KMS-11 (cell line): ENCODE measurements at regions not wholly inside any gene's neighbourhood (a gene's known extent, or its start where the extent isn't known, plus 50 kb on each side); places are given as distances from the start of the nearest gene placed in this dataset.

Source experiments
- H2AFZ ChIP-seq: fragments of 200-600 bp; sonication (generic); 2 replicates; pipeline ENCODE4 v1.6.1; 2016; ENCODE audit warnings: antibody characterized with exemption, mixed run types, low read depth
- H3K27ac ChIP-seq: fragments of 200-600 bp; sonication (generic); 2 replicates; pipeline ENCODE4 v1.6.1; 2016; ENCODE audit warnings: mild to moderate bottlenecking, mixed run types
- H3K27me3 ChIP-seq: fragments of 200-600 bp; sonication (generic); 2 replicates; pipeline ENCODE4 v1.6.1; 2017; ENCODE audit warnings: mild to moderate bottlenecking, low read depth, mixed run types, moderate library complexity; ENCODE audit not compliant: insufficient read depth
- H3K36me3 ChIP-seq: fragments of 200-600 bp; sonication (generic); 2 replicates; pipeline ENCODE4 v1.6.1; 2017; ENCODE audit warnings: mild to moderate bottlenecking, mixed run types; ENCODE audit not compliant: insufficient read depth
- H3K4me1 ChIP-seq: fragments of 200-600 bp; sonication (generic); 2 replicates; pipeline ENCODE4 v1.6.1; 2016; ENCODE audit warnings: mild to moderate bottlenecking, low read depth, mixed run types; ENCODE audit not compliant: poor library complexity, severe bottlenecking
- H3K4me2 ChIP-seq: fragments of 200-600 bp; sonication (generic); 2 replicates; pipeline ENCODE4 v1.7.0; 2016; ENCODE audit warnings: mild to moderate bottlenecking, mixed run types
- H3K4me3 ChIP-seq: fragments of 200-600 bp; sonication (generic); IDR thresholded peaks from 2 replicates; pipeline ENCODE4 v1.6.1; 2017; ENCODE audit warnings: low read depth, low read length, mixed read lengths; ENCODE audit not compliant: insufficient read depth
- H3K79me2 ChIP-seq: fragments of 200-600 bp; sonication (generic); 2 replicates; pipeline ENCODE4 v1.6.1; 2016; ENCODE audit warnings: low read depth, mixed run types; ENCODE audit not compliant: insufficient read depth
- H3K9ac ChIP-seq: fragments of 200-600 bp; sonication (generic); 2 replicates; pipeline ENCODE4 v1.6.1; 2016; ENCODE audit warnings: mild to moderate bottlenecking, mixed run types
- H4K20me1 ChIP-seq: fragments of 200-600 bp; sonication (generic); 2 replicates; pipeline ENCODE4 v1.6.1; 2016; ENCODE audit warnings: mild to moderate bottlenecking, mixed run types; ENCODE audit not compliant: insufficient read depth
- TF ChIP-seq, protein P1 (sequence below): fragments of 200-600 bp; sonication (generic); conservative IDR thresholded peaks from 2 replicates; pipeline ENCODE4 v1.6.1; 2017; ENCODE audit warnings: low read depth, mild to moderate bottlenecking, antibody characterized with exemption, low read length, moderate library complexity, mixed read lengths

DNA sequence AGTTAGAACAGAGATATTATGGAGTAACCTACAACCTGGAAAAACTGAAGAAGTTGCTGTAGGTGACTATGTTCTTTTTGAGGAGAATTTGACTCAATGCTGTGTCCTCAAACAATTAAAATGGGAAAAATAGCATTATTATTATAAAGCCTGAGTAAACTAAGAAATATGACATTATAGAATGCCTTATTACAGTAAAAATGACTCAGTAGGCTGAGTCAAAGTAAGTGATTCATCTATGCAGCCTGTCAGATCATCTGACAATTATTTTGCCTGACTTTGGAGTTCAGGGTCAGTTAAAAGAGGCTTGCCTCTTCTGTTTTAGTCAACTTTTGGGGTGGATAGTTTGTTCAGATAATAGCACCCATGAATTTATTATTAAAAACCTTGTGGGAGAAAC lies 150.8 kb upstream of the PTGFR start:
- Histone ChIP-seq H3K9ac (no peak overlapping the region), H3K27ac (no peak overlapping the region), H3K79me2 (no peaks in the 10 kb centered on the region), H3K27me3 (no peaks in the 10 kb centered on the region), H3K36me3 (no peaks in the 10 kb centered on the region), H3K4me1 (no peaks in the 10 kb centered on the region), H3K4me2 (no peak overlapping the region), H2AFZ (no peak overlapping the region), H4K20me1 (no peaks in the 10 kb centered on the region), H3K4me3 (no peak overlapping the region)
- TF ChIP-seq, protein P1, sequence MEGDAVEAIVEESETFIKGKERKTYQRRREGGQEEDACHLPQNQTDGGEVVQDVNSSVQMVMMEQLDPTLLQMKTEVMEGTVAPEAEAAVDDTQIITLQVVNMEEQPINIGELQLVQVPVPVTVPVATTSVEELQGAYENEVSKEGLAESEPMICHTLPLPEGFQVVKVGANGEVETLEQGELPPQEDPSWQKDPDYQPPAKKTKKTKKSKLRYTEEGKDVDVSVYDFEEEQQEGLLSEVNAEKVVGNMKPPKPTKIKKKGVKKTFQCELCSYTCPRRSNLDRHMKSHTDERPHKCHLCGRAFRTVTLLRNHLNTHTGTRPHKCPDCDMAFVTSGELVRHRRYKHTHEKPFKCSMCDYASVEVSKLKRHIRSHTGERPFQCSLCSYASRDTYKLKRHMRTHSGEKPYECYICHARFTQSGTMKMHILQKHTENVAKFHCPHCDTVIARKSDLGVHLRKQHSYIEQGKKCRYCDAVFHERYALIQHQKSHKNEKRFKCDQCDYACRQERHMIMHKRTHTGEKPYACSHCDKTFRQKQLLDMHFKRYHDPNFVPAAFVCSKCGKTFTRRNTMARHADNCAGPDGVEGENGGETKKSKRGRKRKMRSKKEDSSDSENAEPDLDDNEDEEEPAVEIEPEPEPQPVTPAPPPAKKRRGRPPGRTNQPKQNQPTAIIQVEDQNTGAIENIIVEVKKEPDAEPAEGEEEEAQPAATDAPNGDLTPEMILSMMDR: no peak

DNA sequence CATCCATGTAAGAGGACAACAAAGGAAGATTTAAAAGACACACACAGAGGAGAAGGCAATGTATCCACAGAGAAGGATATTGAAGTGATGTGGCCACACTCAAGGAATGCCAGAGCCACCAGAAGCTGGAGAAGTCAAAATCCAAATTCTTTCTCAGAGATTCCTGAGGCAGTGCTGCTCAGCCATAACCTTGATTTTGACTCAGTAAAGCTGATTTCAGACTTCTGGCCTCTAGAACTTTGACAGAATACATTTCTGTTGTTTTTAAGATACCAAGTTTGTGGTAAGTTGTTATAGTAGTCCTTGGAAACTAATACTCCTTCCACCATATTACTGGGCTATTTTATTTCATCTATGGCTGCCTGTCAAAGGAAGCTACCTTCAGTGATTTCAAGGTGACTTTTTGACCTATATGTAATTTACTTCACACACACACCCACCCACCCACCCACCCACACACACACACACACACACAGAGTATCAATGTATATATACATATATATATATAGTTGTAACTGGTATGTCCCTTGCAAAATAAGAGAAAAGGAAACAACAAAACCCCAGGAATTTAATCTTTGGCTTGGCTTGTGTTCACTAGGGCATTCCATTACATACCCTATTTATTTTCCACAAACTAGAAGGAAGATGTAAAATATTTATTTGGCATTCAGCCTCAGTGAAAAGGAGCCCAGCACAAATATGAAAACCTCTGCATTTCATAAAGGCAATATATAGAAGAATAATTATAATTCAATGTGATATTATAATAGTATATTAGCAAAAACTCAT lies 142.1 kb upstream of the PTGFR start:
- no peak overlapping the region for H3K4me2 ChIP-seq
- no peaks in the 10 kb centered on the region for H3K27me3 ChIP-seq
- H3K79me2 ChIP-seq: no peaks in the 10 kb centered on the region
- TF ChIP-seq, protein P1: no peak
- H3K4me3 ChIP-seq: no peak overlapping the region
- H2AFZ ChIP-seq: no peak overlapping the region
- H3K4me1 ChIP-seq: no peaks in the 10 kb centered on the region
- H4K20me1 ChIP-seq: no peaks in the 10 kb centered on the region
- no peaks in the 10 kb centered on the region for H3K36me3 ChIP-seq
- H3K27ac ChIP-seq: no peak overlapping the region
- no peak overlapping the region for H3K9ac ChIP-seq

DNA sequence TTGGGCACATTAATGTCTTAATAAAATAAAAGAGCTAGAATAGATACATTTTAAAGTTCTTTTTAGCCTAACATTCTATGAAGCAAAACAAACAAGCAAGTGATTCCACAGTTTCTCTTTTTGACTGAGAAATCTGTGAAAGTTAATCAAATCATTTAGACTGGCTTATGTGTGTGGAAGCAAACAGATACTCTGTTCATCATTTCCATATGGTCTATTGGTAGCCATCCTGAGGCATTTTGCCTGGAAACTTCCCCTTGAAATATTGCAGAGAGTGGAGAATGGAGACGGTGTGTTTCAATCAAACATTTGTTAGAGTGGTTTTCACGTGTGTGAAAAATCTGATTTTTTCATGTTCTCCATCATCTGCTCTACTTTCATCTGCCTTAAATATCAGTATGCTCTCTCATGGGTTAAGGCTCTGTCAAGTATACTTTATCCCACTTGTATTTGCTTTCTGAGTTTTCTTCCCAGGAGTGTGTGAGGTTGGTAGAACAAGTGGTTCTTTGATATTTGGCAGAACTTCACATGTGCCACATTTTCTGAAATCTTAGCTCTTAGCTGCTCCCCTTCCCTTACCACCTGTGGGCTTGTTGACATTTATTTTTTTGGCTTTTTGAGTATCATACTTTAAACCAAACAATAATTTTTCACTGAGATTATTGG lies 139.1 kb upstream of the PTGFR start:
- TF ChIP-seq, protein P1: no peak
- Histone ChIP-seq H3K27me3 (no peaks in the 10 kb centered on the region), H3K9ac (no peak overlapping the region), H3K4me1 (no peaks in the 10 kb centered on the region), H3K27ac (no peak overlapping the region), H3K36me3 (no peaks in the 10 kb centered on the region), H3K4me3 (no peak overlapping the region), H3K79me2 (no peaks in the 10 kb centered on the region), H3K4me2 (no peak overlapping the region), H4K20me1 (no peaks in the 10 kb centered on the region), H2AFZ (no peak overlapping the region)

DNA sequence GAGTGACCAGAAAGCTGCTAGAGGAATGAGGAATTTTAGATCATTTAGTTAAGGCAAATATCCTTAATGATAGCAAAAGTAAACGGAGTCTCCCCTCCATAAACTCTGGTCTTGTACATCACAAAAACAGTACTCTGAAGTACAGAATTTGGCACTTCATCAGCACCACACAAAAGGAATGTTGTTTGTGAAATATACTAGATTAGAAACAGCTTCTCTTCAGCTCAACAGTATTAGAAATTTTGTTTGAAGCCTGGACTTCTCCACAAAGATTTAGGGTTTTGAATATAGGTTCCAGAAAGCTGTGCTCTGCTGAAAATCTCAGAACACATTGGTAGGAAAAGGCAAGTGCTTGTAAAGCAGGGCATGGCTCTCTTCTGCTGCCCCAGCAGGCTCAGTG lies 135.1 kb upstream of the PTGFR start:
- no peaks in the 10 kb centered on the region for H3K27me3 ChIP-seq
- TF ChIP-seq, protein P1: no peak
- peaks cover 18% of the 10 kb centered on the region for H3K4me1 ChIP-seq
- H4K20me1 ChIP-seq: no peaks in the 10 kb centered on the region
- H3K4me3 ChIP-seq: no peak overlapping the region
- H3K27ac ChIP-seq: no peak overlapping the region
- H3K79me2 ChIP-seq: no peaks in the 10 kb centered on the region
- H3K9ac ChIP-seq: no peak overlapping the region
- H2AFZ ChIP-seq: no peak overlapping the region
- no peak overlapping the region for H3K4me2 ChIP-seq
- no peaks in the 10 kb centered on the region for H3K36me3 ChIP-seq
